ENCODE measurements at regions not wholly inside any gene's neighbourhood (a gene's known extent, or its start where the extent isn't known, plus 50 kb on each side); places are given as distances from the start of the nearest gene placed in this dataset.
"Not testable (repeated sequence)": the region's sequence is repeated elsewhere in the genome, so short reads cannot be mapped to it uniquely, and the experiment has no call there.

DNA sequence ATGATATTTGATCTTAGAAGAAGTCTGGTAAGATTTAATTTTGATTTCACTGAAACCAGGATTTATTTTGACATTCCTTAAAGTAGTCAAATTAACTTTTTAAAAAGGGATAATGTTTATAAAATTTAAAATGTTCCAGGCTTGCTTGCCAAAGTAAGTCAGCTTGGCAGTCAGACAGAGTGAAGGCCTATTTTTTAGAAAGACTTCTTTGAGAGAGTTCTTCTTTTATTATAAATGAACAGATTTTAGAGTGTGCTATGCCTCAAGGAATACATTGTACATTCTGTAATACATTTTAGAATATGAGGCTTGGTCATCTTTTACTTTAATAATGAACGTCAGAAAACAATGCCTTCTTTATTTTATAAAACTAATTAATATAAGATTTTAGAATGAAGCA is 138.7 kb downstream of the DISP1 start:
- DNase-seq: peak; percentile 71

DNA sequence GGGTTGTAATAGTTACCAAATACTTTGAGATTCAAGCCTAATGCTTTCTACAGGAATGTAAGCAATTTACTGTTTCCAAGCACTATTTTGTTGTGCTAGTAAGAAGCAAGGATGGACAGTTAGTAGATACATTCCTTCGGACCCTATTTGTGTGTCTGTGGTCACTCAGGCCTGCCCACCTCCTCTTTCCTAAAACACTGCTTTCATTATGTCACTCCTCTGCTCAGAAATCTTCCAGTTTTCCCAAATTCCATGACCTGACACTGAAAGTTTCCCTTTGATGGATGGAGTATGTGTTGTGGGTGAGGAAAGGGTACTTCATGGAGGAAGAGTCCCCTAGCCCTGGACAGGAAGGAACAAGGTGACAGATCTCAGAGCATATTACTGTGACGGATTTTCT is 141.1 kb downstream of the DISP1 start:
- DNase-seq: no peak

DNA sequence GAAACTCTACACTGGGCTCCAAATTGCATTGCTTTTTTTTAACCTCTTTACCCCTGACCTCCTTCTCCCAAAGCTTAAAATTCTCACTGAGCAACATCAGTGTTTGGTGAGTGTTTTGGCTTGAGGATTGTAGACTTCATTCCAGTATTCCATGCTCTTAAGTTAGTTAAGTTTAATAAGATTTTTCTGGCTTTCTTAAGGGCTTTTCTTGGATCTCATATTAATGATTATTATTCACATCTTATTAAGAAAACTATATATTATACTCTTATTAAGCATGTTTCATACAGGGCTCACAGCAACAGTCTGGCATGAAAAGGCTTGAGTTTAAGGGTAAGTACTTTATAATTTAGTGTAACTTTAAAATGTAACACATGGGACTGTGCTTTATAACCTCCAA is 141.8 kb downstream of the DISP1 start:
- no peak for DNase-seq

DNA sequence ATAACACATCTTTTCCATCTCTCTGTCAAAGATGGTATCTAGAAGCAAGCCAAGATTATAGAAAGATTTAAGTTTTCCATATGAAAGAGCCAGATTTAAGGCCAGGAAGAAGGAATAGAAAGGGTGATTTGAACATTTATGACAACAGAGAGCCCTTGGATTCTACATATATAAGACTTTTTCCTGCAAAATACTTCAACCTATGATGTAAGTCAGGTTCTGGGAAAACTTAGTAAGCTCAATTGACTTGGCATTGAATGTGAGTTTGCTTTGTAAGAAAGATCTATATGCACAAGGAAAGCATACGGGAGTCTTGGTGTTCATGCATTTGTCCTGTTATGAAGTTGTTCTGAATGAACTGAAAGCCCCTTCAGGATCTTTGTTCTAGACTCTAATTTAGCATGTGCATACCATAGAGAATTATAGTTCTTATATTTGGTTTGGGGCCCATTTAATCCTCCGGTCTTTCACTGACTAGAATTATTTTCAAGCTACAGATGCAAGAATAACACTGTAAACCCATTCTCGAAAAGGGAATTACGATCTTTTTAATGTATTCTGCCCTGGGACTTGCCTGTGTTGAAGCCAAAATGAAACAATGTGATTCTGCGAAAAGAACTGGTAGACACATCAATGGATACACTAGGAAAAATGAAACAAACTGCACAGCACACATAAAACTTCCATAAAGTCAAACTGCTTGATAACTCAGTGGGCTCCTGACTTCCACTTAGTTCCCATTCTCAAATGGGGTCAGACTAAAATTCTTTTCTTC is 152.8 kb downstream of the DISP1 start:
- DNase-seq: peak; percentile 60

DNA sequence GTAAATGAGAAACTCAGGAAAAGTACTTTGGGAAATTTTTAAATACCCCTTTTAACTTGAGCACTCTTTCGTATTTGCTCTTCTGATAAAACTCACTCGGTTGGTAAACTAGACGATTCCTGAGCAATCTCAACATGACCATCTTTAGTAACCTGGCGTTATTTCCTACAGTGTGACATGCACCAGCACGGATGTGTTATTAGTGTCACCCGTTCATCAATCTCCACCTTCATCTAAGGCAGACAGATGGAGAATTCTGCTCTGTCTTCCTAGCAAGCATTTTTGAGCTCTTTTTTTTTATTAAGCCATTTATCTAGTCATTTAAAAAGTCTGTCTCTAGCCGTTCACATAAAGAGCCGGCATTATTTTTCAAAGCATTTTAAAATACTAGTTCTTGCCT is 155.2 kb downstream of the DISP1 start:
- DNase-seq: no peak

DNA sequence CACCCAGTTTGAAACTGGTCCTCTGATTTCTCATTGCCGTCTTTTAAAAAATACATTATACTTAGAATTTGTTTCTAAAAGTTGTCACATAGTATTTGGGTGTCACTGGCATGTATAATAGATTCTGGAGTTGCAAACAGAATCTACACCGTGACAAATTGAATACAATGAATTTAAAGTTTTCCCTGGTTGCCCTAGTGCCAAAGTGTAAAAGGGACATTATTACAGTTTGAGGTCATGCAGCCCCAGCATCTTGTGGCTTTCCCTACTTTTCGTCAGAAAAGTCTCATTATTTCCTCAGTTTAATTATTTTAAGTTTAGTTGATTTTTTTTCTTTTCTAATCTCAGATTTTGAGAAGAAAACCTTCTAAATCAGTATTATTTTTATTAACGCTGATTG is 155.9 kb downstream of the DISP1 start:
- DNase-seq: no peak

DNA sequence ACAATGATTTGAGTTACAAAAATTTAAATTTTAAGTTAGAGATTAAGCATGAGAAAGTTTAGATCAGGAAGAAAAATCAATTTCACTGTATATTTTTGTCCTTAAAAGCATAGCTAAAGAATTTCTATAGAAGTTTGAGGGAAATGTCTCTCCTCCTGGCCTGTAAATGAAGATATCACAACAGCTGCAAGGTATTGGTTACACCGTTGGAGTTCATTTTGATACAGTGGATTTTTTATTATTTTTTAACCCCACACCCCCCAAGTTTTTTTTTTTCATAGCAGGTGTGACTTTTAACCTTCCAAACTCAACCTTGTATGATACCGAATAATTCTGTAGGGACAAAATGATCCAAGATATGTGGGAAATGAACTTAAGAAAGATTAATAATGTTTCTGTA is 156.3 kb downstream of the DISP1 start:
- DNase-seq: no peak

DNA sequence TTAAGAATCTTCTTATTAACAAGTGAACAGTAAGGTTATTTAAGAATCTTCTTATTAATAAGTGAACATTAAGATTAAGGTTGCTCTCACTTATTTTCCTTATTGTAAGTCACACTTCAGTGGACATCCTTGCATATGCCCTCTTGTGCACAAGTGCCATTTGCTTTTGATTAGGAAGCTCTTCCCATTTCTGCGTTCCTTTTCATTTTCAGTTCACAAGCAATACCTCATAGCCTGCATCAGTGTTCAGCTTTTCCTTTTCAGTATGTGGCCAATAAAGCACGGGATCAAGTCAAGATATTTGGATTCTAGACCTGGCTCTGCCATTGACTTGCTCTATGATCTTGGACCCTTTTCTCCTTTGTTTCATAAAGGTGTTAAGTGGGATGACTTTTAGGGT is 158.7 kb downstream of the DISP1 start:
- DNase-seq: no peak

DNA sequence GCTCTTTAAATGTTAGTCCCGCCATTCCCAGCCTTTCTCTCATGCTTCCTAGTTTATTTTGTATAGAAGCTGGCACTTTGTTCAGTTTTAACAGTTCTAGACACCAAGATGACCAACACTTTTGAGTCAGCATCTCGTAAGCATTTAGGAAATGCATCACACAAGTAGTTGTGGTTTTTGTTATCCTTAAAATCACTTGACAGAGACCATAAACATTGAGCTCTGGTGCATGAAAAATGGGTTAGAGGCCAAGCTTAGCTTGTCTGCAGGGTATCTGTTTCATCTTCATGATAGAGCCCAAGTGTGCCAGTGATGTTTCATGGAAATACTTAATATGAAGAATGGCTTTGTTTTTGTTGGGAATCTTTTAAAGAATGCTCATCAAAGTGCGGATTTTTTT is 159.7 kb downstream of the DISP1 start:
- DNase-seq: no peak

DNA sequence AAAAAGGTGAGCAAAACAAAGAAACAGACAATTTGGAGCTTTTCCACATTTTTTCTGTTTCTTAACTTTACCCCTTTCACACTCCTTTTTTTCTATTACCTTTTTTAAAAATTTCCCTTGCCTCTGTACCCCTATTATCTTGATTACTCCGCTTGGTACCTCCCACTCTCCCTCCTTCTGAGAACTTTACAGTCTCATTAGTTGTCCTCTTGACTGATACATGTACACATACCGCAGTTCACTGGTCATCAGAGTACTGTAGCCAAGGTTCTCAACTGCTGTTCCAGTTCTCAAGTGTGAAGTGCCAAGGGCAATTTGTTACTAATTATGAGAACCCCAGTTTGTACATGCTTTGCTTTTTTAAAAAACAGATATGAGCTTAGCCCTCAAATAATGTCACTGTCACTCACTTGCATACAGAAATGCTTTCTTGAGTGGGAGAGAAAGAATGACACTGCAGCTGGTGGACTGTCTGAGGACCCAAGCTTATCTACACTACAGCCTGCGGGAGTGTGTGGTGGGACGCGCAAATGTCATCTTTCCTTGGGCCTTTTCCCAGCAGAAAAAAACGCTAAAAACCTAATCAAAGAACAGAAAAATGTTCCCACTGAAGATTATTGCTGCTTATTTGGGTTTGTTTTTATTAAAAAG is 160.8 kb downstream of the DISP1 start:
- no peak for DNase-seq

DNA sequence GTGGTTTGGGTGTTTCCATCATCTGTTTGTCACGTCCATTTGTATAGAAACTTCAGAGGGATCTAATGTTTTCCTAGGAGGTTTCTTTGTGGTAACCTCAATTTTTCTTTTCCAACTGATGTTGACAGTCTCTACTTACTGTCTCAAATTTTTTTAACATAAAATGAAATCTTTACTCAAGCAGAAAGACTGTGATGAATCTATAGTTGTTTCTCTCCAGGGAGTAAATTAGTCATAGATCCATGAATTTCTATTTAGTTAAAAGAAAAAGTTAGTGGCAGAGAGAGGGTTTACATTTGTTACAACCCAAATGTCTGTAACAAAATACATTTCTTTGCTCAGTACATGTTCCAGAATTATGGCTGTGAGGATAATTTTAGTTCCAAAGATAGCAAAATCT is 161.6 kb downstream of the DISP1 start:
- DNase-seq: no peak

DNA sequence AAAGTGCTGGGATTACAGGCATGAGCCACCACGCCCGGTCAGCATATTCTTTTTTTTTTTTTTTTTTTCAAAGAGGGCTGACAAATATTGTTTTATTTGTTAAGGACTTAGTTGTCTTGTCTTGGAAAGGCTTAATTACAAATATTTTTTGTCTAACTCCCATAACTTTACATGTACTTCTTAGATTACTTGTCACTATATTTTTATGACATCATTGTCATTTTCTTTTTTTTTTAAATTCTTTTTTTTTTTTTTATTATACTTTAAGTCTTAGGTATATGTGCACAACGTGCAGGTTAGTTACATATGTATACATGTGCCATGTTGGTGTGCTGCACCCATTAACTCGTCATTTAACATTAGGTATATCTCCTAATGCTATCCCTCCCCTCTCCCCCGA is 162.5 kb downstream of the DISP1 start:
- DNase-seq: not testable (repeated sequence)

DNA sequence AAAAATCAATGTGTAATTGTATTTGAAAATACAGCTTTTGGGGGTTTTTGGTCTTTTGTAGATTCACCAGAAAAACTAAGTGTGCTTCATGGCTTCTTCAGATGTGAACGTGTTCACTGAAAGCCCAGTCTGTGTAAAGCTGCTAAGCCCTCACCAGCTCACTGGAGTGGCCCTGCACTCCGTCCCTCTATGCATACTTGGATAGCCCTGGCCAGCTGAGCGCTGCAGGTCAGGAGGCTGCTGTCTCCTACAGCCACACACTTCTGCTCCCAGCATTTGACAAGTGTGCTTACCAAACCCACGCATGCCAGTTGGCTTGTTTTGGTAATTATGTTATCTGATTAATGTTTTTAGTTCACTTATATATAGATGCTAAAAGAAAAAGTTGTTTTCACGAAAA is 163.5 kb downstream of the TLR5 start:
- no peak for DNase-seq

DNA sequence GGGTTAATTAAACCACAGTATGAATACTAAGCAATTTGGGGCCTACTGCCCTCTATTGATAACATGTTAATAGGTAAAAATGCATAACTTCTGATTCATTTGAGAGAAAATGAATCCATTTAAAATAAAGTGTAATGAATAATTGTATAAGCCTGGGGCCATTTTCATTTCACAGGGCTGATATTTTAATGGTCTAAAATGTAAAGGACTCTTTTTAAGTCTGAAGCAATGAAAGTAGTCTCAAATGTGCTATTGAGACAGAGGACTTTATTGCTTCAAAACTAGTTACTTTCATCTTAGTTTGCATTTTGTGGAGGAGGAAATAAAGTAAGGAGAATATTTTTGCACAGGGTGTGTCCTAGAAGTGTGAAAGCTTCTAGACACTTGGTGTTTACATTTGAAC is 155.4 kb downstream of the TLR5 start:
- DNase-seq: no peak

DNA sequence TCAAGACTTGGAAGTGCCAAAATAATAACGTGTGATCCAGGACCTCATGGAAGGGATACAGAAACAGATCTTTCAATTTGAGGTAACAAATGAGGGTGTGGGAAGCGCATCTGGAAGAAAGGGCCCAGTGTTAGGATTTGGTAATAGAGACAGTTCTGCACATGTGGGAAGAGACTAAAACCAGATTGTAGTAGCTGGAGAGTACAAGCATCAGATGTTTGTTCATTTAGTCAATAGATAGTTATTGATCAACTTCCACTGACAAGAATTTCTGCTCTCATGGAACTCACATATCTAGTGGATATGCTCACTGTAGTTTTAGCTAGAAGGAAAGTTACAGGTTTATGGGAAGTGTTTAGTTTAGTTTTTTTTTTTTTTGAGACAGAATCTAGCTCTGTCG is 153.6 kb downstream of the TLR5 start:
- DNase-seq: no peak

DNA sequence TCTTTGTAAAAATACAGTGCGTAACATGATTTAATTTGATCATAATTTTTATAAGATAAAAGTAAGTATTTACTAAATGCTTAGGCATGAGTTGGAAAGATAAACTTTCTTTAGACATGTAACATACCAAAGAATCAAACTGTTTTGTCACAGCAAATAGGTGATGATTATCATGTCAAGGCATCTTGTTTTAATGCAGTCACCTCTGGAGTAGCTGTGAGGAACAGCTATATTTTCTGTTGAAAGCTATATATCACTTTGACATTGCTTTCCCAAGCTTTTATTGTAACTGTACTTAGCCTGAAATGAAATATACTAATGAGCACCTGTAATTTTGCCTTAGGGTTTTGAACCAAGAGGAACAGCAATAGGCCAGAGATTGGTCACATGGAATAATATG is 151.9 kb downstream of the TLR5 start:
- no peak for DNase-seq

DNA sequence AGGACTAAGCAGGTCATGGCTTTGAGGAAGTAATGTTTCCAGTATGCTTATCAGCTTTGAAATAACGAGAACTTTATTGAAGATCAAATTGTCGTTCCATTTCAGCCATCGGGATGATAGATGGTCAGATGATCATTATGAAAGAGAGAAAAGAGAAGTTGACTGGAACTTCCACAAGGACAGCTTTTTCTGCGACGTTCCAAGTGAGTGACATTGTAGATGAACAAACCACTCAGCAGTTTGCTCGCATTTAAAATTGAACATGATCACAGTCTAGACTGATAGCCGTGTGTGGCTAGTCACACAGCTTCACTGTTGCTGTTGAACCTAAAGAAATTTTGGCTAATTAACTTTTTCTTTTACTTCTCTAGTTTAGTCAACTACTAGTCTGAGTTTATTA is 151.1 kb downstream of the TLR5 start:
- DNase-seq: no peak

DNA sequence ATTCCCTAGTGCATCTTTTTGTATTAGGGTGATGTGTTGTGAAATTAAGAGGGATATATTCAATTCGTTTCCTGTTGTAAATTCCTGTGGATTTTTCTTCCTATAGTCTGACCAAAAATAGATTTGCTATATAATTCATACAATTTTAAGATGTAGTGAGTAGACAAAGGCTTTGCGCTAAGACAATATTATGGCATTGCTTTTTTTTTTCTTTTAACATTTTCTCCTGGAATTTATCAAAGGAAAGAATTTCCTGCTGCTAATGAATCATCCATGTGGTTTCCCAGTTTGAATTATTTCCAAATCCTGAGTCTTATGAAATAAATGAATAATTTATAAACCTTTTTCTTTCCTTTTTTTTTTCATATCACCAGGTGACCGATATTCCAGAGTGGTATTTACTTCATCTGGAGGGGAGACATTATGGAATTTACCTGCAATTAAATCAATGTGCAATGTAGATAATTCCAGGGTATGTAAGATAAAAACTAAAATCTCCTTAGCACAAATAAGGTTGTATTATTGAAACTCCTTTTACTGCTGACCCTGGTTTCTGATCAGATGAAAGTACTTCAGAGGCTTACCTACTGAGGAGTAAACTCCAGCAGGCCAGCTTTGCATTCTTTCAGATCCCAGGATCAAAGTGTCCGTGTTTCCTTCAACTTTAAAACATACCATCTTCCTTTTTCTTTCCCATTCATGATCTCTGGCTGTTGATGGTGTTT is 148.4 kb downstream of the TLR5 start:
- no peak for DNase-seq

DNA sequence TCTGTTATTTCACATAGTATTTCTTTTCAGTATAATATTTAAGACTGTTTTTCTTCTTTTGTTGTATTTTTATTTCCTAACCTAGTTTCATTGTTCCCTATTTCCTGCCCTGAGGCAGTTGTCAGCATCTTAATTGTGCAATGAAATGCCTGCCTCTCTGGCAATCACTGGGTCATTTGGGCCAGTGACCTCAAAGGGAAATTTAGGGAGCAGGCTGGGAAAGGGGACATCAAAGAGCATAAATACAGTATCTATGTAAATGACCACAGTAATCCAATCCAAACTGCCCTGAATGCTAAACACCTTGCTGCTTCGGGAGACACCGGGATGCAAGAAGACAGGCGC is 147.8 kb downstream of the TLR5 start:
- no peak for DNase-seq

DNA sequence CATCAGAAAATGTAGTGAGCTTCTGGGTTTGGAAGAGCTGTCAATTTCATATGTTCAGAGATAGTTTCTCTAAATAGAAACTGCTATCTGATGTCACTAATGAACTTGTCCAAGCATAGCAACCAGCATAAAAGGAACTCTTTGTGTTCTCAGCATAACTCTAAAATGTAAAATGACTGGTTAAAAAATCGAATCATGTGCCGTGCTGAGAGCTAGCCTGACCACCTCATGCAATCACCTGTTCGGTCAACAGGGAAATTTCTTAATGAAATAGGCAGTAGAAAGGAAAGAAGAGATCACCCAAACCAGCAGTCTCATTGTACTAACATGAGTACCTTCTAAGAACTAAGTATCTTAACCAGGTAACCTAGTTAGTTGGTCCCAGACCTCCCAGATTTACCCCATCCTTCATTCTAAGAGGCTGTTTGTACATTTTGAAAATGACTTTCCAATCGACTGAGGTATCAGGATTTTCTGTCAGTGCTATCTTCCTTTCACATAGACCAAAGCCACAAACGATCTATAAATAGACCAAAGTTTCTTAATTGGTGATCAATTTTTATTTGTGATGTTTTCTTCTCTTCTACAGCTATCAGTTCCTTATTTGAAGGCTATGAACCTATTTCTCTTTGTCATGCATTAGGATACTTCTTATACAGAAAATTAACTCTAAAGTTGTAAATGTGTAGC is 147.3 kb downstream of the TLR5 start:
- no peak for DNase-seq

DNA sequence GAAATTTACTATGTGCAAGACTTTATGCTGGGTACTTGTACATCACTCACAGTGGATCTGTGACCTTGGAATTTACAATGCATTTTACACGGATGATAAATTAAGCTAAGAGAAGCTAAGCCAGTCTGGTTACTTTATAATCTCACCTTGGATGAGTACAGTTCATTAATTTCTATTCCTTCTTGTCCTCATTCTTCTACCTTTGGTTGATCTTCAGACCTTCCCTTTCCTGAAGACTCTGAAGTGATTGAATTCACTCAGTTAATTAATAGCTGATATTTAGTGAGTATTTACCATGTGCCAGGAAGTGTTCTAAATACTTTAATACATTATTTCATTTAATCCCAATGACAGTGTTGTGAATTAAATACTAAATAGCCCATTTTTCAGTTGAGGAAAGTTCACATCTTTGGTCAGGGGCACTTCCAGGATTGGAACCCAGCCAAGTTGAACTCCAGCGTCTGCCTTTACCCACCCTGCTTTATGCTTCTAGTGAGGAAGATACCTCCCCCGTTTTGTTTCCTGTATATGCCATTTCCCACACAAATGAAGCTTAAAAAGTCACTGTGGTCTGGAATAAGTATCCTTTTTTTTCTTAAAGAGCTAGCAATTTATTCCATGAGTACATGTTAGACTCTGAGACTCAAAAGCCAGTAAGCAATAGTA is 146.6 kb downstream of the TLR5 start:
- DNase-seq: no peak

DNA sequence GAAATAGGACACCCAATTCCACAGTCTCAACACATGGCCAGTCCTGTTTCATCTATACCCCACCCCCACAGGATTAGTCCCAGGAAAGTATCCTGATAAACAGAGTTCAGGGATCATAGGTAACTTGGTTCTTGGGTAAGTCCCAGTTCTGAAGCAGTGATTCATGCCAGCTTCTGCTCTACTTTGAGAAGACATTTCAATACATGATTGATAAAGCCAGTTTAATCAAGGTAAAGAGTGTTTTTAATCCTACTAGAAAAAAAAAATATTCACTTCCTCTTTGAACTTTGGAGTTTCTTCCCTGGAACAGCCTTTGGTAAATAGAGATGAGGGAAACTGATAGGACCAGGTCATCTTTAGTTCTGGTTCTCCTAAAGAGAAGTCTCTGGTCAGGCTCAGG is 142.4 kb downstream of the TLR5 start:
- no peak for DNase-seq

Measured in hindlimb muscle (tissue), 1 donor.